ENCODE measurements at regions not wholly inside any gene's neighbourhood (a gene's known extent, or its start where the extent isn't known, plus 50 kb on each side); places are given as distances from the start of the nearest gene placed in this dataset.
"Not testable (repeated sequence)": the region's sequence is repeated elsewhere in the genome, so short reads cannot be mapped to it uniquely, and the experiment has no call there.

DNA sequence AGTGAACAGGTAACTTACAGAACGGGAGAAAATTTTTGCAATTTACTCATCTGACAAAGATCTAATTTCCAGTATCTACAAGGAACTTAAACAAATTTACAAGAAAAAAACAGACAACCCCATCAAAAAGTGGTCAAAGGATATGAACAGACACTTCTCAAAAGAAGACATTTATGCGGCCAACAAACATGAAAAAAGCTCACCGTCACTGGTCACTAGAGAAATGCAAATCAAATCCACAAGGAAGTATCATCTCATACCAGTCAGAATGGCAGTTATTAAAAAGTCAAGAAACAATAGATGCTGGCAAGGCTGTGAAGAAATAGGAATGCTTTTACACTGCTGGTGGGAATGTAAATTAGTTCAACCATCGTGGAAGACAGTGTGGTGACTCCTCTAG is 100.5 kb upstream of the GRIN3A start:
- not testable (repeated sequence) for DNase-seq

DNA sequence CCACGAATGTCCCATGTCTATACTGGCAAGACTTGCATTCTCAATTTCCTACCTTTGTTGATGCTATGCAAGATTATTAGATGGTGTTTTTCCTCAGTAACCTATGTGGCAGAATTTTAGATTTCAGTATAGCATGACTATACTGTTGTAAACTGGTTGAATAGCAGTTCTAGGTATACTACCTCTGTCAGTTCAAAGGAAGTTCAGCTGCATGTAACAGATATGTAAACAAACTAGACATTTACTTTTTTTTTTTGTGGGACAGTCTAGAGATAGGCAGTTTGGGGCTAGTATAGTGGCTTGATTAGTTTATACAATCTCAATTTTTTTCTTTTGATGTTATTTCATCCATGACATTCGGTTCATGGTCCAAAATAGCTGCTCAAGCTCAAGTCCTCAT is 97.6 kb upstream of the GRIN3A start:
- DNase-seq, result no peak

DNA sequence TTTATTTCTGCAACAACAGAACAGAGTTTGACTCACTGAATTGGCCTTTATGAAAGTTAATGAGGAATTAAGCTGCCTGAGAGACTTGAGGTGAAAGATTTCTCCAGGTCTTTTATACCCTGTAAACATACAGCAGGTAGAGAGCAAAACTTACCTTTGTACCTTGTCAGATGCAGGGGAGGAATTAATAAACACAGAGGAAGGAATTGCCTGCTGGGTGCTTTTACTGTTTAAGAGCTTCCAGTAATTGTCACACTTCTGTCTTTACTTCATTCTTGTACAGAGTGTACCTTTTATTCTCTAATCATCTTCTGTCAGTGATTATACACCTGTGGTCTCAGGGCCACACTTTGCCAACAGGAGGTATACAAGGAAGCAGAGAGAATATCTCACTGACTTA is 94.0 kb upstream of the GRIN3A start:
- DNase-seq, result no peak

DNA sequence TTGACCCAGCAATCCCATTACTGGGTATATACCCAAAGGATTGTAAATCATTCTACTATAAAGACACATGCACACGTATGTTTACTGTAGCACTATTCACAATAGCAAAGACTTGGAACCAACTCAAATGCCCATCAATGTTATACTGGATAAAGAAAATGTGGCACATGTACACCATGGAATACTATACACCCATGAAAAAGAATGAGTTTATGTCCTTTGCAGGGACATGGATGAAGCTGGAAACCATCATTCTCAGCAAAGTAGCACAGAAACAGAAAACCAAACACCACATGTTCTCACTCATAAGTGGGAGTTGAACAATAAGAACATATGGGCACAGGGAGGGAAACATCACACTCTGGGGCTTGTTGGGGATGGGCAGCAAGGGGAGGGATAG is 83.0 kb upstream of the GRIN3A start:
- not testable (repeated sequence) for DNase-seq

DNA sequence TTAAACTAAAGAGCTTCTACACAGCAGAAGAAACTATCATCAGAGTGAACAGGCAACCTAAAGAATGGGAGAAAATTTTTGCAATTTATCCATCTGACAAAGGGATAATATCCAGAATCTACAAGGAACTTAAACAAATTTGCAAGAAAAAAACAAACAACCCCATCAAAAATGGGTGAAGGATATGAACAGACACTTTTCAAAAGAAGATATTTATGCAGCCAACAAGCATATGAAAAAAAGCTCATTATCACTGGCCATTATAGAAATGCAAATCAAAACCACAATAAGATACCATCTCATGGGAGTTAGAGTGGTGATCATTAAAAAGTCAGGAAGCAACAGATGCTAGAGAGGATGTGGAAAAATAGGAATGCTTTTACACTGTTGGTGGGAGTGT is 82.5 kb upstream of the GRIN3A start:
- not testable (repeated sequence) for DNase-seq

DNA sequence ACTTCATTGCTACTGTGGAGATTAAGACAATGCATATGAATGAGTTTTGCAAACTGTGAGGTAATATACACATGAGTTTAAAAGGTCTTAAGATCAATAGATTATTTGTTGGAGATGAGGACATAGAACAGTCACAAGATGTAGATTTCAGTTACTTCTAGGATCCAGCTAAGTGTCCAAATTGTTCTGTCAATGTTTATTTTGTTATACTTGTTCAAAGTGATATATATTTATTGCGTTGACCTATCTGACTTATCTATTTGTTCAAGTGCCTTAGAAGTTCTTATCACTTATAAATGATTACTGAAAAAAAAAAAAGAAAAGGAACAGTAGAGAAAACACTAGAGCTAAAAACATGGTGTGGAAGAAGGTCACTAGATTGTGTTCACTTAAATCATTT is 75.6 kb upstream of the GRIN3A start:
- DNase-seq, result no peak

DNA sequence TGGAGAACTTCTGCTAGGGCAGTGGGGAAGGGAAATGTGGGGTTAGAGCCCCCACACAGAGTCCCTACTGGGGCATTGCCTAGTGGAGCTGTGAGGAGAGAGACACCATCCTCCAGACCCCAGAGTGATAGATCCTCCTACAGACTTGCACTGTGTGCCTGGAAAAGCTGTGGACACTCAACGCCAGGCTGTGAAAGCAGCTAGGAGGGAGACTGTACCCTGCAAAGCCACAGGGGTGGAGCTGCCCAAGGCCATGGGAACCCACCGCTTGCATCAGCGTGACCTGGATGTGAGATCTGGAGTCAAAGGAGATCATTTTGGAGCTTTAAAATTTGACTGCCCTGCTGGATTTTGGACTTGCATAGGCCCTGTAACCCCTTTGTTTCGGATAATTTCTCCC is 69.4 kb upstream of the GRIN3A start:
- not testable (repeated sequence) for DNase-seq

DNA sequence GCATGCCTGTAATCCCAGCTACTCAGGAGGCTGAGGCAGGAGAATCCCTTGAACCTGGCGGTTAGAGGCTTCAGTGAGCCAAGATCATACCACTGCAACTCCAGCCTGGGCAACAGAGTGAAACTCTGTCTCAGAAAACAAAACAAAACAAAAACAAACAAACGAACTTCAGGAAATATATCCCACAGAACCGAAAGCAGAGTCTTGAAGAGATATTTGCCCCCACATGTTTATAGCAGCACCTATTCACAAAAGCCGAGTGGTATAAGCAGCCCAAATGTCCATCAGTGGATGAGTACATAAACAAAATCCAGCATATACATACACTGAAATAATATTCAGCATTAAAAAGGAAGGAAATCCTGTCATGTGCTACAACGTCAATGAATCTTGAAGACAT is 57.6 kb upstream of the GRIN3A start:
- DNase-seq, result no peak

DNA sequence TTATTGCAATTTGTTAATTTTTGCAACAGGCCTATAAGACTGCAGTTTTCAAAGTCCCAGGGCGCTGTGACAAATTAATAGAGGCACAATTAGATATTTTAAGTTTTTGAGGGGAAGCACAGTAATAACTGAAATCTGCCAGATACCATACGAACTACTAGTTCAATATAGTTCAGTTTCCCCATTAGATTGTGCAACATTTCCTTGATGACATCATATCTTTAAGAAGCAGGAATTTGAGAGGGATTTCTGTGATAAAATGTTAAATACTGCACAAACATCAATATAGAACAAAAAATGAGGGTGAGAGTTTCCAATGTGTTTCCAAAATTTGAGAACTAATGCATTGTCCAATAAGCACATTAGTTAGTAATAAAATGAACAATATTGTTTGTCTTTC is 56.7 kb upstream of the GRIN3A start:
- no peak for DNase-seq

DNA sequence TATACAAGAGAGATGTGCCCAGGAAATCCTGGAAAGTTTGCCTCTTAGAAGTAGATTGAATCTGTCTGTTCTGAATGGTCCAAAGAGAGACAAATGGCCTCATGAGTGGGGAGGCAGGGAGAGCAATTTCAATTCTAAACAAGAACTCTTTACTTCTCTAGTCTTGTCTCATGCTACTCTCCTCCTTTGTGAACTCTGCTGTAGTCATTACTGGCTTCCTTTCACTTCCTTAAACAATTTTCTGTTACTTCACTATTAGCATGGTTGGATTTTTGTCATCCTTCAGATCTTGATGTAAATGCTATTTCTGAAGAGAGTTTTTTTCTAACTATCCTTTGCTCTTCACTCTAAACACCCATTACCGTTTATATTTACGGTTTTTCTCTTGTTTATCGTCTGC is 54.0 kb upstream of the GRIN3A start:
- no peak for DNase-seq

DNA sequence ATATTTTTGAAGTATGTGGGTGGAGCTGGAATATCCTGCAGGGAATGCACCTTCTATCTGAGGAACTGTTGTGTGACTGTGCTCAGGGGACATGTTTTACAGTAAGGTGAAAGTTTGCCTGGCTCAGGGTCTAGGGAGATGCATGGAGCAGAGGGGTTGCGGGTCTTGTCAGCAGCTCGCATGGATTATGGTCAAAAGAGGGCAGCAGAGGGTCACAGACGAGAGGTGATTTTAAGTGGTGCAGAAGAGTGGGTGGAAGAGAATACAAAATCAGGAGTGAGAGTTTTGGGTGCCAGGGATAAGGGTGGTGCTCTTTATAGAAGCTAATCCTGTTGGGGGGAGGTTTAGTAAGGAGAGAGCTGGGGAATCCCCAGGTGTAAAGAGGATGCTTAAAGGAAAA is 53.5 kb upstream of the GRIN3A start:
- DNase-seq, result peak; percentile 17

DNA sequence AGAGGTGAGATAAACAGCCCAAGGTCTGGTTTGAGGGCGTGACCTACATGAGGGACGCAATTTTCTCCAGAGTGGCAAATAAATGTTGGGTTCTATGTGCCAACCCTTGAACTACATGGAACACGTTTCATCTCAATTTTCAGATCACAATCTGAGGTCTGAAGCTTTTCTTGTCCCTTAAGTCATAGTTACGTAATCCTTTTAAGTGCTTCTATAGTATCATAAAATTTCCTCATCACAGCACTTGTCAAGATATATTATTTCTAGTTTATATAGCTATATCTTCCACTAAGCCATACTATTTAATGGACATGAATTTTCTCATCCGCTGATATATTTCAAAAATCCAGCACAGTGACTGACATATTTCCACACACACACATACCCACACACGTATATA is 53.1 kb upstream of the GRIN3A start:
- DNase-seq, result no peak

All from kidney glomerular epithelial cell (primary cell).